Liver (tissue), 1 donor: ENCODE measurements at regions not wholly inside any gene's neighbourhood (a gene's known extent, or its start where the extent isn't known, plus 50 kb on each side); places are given as distances from the start of the nearest gene placed in this dataset. TPM values are rescaled to one million over a fixed set of nuclear protein-coding genes. Genes with fewer than 3 reads are reported as not detected.

Source experiments
- small RNA-seq: library from RNA; depleted of rRNA; stranded (forward); fragments of <200 nt; gene quantifications from one replicate; pipeline ENCODE3, GENCODE V24; 2014

Small RNAs in the stretch of these regions (small RNA-seq; reads per million reads assigned to genes)
- gene AC112187.2, result not detected
